Vagina (tissue), 2 donors: ENCODE measurements at regions not wholly inside any gene's neighbourhood (a gene's known extent, or its start where the extent isn't known, plus 50 kb on each side); places are given as distances from the start of the nearest gene placed in this dataset.

Experiments
- CTCF ChIP-seq, 3 experiments: fragments of 450-650 bp in 2 of 3; fragments of 200-600 bp in 1 of 3; sonication (generic) in 1 of 3; IDR thresholded peaks; one replicate each; pipeline ENCODE4 v1.5.1; 2017 to 2019; ENCODE audit warnings: antibody characterized with exemption in 3 of 3, mild to moderate bottlenecking in 2 of 3, moderate library complexity in 2 of 3
- POLR2AphosphoS5 ChIP-seq, 2 donors: sonication (generic); formaldehyde crosslinking; IDR thresholded peaks; one replicate each; pipeline ENCODE4 v1.9.0; 2017; ENCODE audit warnings: antibody characterized with exemption in 2 of 2, mild to moderate bottlenecking in 2 of 2, low read depth in 1 of 2; ENCODE audit not compliant: insufficient read depth in 1 of 2

GRCh38 chr15:35298509-35298908 is 213.4 kb upstream of the NANOGP8 start:
- no peak for TF ChIP-seq POLR2AphosphoS5 (IDR thresholded peaks at IDR 0.05; ENCODE audit: insufficient read depth in 1 of 2, low read depth in 1 of 2)
- TF ChIP-seq CTCF (IDR thresholded peaks at IDR 0.05) = no peak
